Ishikawa (cell line): ENCODE measurements at regions not wholly inside any gene's neighbourhood (a gene's known extent, or its start where the extent isn't known, plus 50 kb on each side); places are given as distances from the start of the nearest gene placed in this dataset.

ENCODE experiments used
- EP300 ChIP-seq: IDR thresholded peaks from 2 replicates; pipeline ENCODE4 v1.6.1; 2012; ENCODE audit warnings: borderline replicate concordance
- FOXM1 ChIP-seq: IDR thresholded peaks from 2 replicates; pipeline ENCODE4 v1.6.1; 2012; ENCODE audit warnings: low read depth, borderline replicate concordance
- REST ChIP-seq: IDR thresholded peaks from 2 replicates; pipeline ENCODE4 v1.6.1; 2012; ENCODE audit warnings: low read depth, mild to moderate bottlenecking

DNA sequence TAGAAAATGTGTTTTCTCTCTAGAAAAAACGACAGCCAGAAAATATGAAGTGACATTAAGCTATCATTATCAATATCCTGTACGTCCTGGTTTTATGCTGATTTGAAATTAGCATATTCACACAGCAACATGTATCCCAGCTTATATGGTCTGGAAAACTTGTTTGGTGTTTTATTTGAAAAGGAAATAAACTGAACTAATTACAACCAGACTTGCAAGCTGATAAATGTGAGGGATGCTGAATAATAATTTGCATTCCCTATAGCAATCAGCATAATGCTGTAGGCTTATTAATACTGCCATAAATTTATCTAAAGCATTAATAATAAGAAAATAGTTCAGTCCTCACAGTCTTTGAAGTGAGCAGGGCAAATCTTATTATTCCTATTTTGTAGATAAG is 336.9 kb upstream of the UMPS start:
- TF ChIP-seq REST (no peak), EP300 (no peak), FOXM1 (no peak)
